ENCODE measurements at regions not wholly inside any gene's neighbourhood (a gene's known extent, or its start where the extent isn't known, plus 50 kb on each side); places are given as distances from the start of the nearest gene placed in this dataset.

DNA sequence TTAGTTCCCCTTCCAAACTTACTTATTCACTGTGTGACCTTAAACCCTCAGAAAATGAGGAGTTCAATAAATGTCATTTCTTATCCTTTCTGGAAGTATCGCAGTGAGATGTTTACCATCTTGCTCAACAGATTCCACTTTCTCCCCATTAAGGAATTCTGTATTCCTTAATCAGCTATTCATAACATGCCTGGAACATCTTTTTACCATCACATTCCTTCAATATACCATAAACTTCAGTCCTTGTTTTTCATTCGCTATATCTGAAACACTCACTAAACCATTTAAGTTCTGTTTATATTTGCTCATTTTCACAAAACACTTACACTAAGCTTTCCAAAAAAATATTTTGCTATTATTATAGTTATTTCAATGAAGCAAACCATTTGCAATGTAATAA lies 1158.6 kb downstream of the CDH12 start:
- DNase-seq (ENCODE audit: low spot score) = no peak

DNA sequence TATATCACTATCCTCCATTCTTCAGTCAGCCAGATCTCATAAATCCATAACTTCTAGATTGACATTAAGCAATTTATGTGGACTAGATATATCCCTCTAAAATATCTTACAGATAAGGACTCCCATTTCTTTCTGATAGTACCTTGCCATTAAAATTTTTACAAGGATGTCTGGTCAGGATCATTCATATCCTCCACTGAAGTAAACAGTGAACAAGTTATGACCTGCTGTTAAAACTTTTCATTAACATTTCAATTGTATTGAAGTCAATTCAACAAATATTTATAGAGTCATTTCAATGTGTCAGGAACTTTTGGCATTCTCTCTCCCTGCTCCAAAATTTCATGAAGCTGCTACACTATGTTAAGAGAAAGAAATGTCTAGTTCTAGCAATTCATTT lies 1159.6 kb downstream of the CDH12 start:
- no peak for DNase-seq (ENCODE audit: low spot score)

DNA sequence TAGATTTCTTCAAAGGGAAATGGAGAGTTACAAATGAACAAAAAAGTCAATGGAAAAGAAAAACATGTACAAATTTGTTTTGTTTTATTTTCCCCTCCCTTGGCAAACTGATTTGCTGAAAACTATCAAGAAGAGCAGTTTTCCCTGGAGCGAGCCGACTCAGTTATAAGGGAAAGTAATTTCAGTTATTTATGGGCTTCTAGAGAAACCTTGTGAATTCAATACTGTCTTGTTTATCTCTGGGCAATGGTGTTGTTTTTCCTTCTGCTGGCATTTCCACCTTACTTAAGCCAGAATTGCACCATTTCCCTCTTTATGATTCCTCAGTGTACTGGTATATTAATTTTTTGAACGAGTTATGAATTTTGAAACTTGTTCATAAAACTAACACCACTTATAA lies 1163.6 kb downstream of the CDH12 start:
- no peak for DNase-seq (ENCODE audit: low spot score)

DNA sequence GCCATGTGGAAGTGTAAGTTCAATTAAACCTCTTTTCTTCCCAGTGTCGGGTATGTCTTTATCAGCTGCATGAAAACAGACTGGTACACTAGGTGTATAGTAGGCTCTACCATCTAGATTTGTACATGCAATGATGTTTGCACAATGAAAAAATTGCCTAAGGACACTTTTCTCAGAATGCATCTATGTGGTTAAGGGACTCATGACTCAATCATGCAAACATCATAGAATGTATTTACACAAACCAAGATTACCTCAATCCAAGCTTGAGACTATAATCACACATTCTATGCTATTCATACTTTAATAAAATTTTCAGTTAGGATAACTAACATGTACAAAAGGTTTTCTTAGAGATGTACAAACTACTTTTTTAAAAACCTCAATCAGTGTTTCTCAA lies 1164.5 kb downstream of the CDH12 start:
- DNase-seq (ENCODE audit: low spot score) = no peak

DNA sequence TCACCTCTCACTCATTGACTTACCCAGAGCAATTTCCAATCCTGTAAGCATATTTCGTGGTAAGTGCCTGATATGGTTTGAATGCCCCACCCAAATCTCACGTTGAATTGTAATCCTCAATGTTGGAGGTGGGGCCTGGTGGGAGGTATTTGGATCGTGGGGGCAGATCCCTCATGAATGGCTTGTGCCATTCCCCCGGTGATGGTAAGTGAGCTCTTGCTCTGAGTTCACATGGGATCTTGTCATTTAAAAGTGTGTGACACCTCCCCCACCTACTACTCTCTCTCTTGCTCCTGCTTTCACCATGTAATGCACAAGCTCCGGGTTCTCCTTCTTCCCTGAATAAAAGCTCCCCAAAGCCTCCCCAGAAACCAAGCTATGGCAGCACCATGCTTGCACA lies 1165.5 kb downstream of the CDH12 start:
- no peak for DNase-seq (ENCODE audit: low spot score)

DNA sequence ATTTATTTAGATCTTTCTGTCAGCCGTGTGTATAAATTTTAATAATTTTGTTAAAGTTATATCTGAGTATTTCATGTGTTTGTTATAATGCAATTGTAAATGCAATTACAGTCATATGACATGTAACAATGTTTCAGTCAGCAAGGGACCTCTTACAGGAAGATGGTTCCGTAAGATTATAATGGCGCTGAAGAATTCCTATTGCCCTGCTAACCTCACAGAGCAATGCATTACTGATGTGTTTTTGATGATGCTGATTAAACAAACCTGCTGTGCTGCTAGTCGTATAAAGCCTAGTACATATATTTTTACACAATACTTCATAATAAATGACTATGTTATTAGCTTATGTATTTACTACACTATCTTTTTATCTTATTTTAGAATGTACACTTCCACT lies 1166.4 kb downstream of the CDH12 start:
- DNase-seq (ENCODE audit: low spot score) = no peak

DNA sequence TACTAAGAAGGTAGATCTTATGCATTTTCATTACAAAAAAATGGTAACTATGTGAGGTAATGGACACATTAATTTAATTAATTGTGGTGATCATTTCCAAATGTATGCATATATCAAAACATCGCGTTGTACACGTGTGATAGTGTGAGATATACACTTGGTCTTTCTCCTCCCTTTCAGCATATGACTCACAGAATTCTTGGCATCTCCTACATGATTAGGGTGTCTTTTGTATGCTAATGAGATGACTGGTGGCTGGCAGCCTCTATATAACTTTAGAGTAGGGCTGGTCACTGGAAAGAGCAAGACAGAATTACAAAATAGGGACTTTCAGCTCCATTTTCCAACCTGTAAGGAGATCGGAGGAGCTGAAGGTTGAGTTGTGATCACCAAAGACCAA lies 1167.6 kb downstream of the CDH12 start:
- DNase-seq (ENCODE audit: low spot score) = no peak

DNA sequence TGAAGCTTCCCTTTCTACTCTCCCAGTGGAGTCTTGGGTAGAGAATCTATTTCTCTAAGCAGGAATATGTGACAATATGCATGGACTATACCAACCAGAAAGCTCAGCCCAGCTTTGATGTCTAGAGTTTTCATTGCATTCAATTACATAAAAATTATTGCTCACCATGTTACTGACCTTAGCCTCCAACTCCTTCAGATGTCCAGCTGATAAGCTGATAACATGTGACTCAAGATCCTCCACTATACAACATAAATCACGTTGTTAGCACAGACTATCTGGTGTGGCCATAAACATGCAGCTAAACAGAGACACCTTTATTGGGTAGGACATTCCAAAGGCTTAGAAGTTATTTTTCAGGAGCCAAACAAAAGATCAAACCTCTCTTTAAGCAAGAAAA lies 1168.2 kb downstream of the CDH12 start:
- no peak for DNase-seq (ENCODE audit: low spot score)

DNA sequence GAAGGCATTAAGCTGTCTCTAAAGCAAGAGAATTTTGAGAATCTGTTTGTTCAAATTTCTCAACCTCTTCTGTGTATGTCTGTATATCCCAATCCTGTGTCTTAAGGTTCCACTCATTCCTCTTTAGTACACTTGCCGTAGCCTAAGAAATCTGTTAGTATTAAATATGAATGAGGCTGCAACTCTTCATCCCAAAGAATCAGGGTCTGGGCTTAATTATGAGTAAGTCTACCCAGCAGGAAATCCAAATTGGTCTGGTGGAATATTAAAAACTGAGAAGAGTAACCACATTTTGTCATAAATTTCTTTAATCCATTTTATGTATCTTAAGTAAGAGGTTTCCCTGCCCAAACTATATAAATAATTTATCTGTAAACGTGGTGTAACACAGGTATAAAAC lies 1171.2 kb downstream of the CDH12 start:
- no peak for DNase-seq (ENCODE audit: low spot score)

DNA sequence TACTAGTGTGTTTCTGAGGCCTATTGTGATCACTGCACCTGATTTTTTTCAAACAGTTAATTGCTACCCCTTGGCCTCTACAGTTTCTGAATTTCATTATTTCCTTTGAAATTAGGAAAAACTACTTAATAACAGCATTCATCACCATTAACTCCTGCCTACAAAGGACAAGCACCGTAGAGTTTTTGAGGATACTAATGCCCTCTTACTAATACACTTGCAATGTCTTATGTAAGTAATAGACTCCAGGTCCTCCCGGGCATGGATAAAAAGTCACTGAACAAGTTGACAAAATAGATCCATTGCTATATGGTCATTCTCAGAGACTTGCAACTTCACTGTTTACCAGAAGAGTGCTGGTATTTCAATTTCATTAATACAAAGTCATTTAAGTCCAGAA lies 1172.5 kb downstream of the CDH12 start:
- DNase-seq (ENCODE audit: low spot score) = no peak

DNA sequence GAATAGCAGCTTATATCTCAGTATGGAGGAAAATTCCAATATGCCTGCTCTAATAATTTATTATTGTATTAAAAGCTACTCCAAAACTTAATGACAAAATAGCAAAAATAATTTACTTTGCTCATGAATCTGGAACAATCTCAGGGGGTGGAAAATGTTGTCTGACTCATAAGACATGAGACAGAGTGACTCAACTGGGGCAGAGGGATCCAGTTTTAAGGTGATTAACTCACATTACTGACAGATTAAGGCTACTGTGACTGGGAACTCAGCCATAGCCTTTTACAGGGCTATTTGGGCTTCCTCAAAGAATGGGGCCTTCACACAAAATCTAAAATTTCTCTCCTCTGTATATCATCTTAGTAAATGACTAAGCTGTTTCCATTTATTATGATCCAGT lies 1172.9 kb downstream of the CDH12 start:
- peak; percentile 38 for DNase-seq (ENCODE audit: low spot score)

DNA sequence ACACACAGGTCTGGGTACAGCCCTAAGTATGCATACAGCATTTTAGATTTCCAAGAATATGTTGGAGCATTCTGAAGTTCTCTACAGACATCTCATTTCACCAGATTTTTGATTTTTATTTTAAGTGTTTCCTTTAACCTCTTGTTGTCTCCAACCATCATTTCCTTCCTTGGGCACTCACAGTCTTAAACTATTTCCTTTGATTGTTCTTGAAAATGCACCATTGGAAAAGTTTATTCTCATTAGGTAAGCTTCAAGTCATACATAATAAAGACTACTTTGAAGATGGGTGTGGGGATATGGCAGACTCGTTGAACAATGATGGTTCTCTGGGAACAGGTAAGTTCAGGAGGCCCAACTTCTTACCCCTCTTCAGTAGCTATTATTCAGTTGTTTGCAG lies 1174.6 kb downstream of the CDH12 start:
- DNase-seq (ENCODE audit: low spot score) = no peak

DNA sequence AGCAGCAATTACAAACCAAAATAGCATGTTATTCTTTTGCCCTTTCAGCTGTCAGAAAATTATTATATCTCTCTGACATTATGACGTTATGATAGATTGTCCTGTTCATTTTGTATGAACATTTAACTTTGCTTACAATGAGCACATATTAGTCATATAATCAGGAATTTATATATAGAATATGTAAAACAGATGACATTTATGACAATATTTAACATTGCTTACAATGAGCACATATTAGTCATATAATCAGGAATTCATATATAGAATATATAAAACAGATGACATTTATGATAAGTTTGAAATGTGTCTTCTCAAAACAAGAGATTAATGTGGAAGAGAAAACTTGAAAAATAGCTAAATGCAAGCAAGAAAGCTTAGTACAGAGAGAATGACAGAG lies 1180.2 kb downstream of the CDH12 start:
- no peak for DNase-seq (ENCODE audit: low spot score)

DNA sequence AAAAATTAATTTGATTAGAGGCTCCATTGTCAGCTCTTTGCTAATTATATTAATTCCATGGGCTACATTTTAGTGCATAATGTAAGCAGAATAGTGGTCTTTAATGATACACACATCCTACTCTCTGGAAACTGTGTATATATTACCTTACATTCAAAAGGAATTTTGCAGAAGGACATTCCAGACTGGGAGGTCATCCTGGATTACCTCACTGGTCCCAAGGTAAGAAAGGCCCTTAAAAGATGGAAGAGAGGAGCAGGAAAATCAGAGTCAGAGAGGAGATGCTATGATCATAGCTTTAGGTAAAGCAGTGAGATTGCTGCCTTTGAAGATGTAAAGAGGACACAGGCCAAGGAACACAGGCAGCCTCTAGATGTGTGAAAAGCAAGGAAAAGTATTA lies 1180.8 kb downstream of the CDH12 start:
- no peak for DNase-seq (ENCODE audit: low spot score)

DNA sequence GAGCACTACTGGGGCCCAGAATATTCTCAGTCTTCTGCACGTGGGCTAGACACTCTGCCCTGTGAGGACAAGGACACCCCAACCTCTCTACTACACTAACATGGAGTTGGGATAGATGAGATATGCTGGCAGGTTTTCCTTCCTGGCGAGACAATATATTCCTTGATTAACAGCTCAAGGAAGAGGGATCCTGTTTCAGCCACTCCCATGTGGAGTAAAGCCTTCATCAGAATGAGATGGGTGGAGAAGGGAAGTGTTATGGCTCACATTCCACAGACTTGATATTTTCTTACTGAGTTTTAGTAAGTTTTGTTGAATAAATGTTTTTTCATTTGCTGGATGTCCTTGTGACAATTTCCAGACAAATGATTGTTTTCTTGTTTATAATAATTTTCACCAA lies 1187.6 kb downstream of the CDH12 start:
- DNase-seq (ENCODE audit: low spot score) = no peak

DNA sequence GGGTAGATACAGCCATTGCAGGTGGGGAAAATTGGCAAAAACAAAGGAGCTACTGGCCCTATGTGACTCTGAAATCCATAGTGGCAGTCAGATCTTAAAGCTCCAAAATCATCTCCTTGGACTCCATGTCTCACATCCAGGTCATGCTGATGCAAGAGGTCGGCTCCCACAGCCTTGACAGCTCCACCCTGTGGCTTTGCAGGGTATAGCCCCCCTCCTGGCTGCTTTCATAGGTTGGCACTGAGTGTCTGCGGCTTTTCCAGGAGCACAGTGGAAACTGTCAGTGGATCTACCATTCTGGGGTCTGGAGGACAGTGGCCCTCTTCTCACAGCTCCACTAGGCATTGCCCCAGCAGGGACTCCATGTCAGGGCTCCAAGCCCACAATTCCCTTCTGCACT lies 1190.1 kb downstream of the CDH12 start:
- no peak for DNase-seq (ENCODE audit: low spot score)

DNA sequence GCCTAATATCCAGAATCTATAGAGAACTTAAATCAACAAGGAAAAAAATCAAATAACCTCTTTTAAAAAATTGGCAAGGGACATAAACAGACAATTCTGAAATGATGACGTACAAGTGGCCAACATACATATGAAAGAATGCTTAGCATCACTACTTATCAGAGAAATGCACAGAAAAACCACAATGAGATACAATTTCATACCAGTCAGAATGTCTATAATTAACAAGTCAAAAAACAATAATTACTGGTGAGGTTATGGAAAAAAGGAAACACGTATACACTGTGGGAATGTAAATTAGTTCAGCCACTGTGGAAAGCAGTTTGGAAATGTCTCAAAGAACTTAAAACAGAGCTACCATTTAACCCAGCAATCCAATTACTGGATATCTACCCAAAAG lies 1192.0 kb downstream of the CDH12 start:
- no peak for DNase-seq (ENCODE audit: low spot score)

DNA sequence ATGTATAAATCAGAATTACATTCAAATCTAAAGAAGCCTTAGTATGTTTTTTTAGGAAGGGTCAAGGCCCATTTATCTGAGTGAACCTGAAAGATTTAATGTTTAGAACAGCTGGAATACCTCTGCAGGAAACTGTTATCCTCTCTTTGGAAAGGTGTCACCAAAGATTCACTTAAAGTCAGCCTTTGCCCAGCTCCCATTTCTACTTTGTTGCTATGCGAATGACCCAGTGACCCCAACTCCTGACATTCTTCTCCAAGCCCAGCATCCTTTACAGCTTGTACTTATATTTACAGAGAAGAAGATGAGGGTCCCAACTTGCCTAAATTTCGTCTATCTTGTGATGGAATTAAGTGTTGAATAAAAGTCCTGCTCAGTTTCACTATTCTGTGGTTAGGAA lies 1198.6 kb downstream of the CDH12 start:
- no peak for DNase-seq (ENCODE audit: low spot score)

DNA sequence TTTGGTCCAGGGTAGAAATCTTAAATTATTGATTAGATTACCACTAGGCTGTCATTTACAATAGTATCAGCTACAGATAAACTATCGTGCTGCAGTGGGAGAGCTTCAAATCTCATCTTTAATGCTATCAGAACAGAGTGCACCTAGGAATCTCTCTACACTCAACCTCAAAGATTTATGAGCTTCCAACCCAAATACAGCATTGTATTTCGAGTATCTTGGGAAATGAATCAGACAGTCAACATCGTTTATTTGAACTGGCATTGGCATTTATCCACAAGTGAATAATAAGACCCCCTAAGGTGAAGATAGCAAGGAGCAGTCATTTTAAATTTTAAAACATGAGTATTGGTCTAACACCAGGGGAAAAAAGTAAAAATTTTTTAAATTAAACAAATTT lies 1203.2 kb downstream of the CDH12 start:
- no peak for DNase-seq (ENCODE audit: low spot score)

DNA sequence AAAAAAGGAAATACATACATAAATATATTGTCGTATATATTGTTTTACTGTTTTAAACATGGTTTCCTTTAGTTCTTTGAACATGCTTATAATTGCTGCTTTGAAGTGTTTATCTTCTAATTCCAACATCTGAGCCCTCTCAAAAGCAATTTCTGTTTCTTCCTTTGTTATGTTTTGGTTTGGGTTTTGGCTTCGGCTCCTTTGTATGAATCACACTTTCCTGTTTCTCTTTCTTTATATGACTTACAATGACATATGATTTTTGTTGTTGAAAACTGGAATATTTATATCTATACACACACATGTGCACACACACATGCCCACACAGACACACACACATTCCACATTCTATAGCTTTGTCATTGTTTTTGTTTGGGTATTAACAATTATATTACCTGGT lies 1206.7 kb downstream of the CDH12 start:
- DNase-seq (ENCODE audit: low spot score) = no peak

DNA sequence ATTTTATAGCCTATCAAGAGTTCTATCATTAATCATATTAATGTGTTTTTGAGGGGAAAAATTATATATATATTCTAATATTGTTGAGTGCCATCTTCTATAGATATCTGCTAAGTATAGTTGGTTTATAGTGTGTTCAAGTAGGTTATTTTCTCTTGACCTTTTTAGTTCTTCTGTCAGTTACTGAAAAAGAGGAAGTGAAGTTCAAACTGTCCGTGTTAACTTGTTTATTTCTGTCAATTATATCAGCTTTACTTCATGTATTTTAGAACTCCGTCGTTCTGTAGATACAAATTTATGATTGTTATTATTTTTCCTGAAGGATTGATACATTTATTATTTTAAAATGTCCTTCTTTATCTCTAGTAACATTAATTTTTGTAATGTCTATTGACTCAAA lies 1209.1 kb downstream of the CDH12 start:
- no peak for DNase-seq (ENCODE audit: low spot score)

DNA sequence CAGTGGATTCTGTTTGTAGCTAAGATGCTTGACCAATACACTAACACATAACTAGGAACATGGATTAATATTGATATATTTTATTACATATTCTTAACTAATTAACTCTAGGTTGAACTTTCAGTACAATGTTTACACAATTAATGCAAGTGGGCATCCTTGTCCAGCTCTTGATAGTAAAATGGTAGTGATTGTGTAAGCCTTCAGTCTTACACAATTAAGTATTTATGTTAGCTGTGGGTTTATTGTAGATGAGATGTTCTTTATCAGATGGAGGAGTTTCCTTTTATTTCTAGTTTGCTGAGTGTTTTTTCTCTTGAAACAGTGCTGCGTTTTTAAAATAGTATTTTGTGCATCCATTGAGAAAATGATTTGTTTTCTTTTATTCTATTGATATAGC lies 1210.8 kb downstream of the CDH12 start:
- DNase-seq (ENCODE audit: low spot score) = no peak

DNA sequence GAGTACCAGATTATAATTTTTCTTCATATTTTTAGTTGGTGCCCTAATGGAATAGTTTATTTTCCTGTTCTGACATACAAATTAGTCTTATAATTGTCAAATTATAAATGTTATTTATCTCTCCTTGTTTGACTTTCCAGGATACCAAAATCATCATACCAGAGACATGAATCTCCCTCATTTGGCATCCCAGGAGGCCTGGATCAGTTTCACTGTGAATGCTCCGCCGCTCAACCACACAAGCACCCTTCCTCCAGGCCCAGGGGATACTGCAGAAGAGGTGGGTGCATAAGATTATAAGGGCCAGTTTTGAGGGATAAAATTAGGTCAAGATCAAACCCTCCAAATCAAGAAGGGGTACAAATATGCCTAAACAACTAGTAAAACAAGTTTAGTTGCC lies 1229.3 kb downstream of the CDH12 start:
- no peak for DNase-seq (ENCODE audit: low spot score)

DNA sequence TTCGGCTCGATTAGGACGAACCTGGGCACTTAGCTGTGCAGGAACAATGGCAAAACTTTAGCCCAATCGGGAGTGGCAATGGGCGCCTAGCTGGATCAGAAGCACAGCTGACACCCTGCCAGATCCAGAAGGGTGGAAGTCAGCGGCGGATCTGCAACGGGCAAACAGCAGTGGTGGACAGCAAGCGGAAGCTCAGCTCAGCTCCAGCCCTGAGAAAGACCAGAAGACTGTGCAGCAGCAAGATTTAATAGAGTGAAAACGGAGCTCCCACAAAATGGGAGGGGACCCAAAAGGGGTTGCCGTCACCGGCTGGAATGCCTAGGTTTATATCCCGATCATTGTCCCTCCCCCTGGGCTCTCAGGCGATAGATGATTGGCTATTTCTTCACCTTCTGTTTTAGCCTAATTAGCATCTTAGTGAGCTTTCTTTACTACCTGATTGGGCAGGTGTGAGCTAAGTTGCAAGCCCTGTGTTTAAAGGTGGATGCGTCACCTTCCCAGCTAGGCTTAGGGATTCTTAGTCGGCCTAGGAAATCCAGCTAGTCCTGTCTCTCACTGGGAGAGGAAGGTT lies 1237.9 kb downstream of the CDH12 start:
- no peak for DNase-seq (ENCODE audit: low spot score)
